Brain microvascular endothelial cell (primary cell): ENCODE measurements at regions not wholly inside any gene's neighbourhood (a gene's known extent, or its start where the extent isn't known, plus 50 kb on each side); places are given as distances from the start of the nearest gene placed in this dataset.
A peak's percentile ranks its signal among the peaks of the same experiment; 100 is the strongest.
"Not testable (repeated sequence)": the region's sequence is repeated elsewhere in the genome, so short reads cannot be mapped to it uniquely, and the experiment has no call there.

Experiments
- DNase-seq: peaks from one replicate; pipeline ENCODE4 v3.0.0-alpha.2; 2020
- H3K27ac ChIP-seq: fragments of 250-450 bp; sonication (Bioruptor Pico); 2 replicates; pipeline ENCODE4 v1.5.1; 2020; ENCODE audit warnings: mild to moderate bottlenecking, moderate library complexity
- H3K27me3 ChIP-seq: fragments of 250-450 bp; sonication (Bioruptor Pico); replicated peaks from 2 replicates; pipeline ENCODE4 v1.5.1; 2020; ENCODE audit warnings: mild to moderate bottlenecking
- H3K36me3 ChIP-seq: fragments of 250-450 bp; sonication (Bioruptor Pico); replicated peaks from 2 replicates; pipeline ENCODE4 v1.5.1; 2020; ENCODE audit warnings: mild to moderate bottlenecking
- H3K4me3 ChIP-seq: 2 replicates; pipeline ENCODE4 v1.5.1; 2011; ENCODE audit warnings: low read depth, mild to moderate bottlenecking, control low read depth, low read length, moderate library complexity
- CTCF ChIP-seq: IDR thresholded peaks from 2 replicates; pipeline ENCODE4 v1.5.1; 2011; ENCODE audit warnings: low read depth, mild to moderate bottlenecking, moderate library complexity, low read length, control low read depth, inconsistent platforms; ENCODE audit errors: missing control alignments
- in situ Hi-C: cut with HindIII; loops from 2 replicates; pipeline ENCODE4 v1.10.0; 2017; ENCODE audit warnings: low sequenced_read_pairs, low pct_ligation_motif_present

GRCh38 chr5:125485771-125486170, 739.3 kb upstream of the ZNF608 start:
- peak overlapping the region; percentile 79 for H3K27ac ChIP-seq
- in situ Hi-C loops, result no loop called here

GRCh38 chr5:125486634-125487033, 740.2 kb upstream of the ZNF608 start:
- peak; percentile 46 for DNase-seq
- no peak for TF ChIP-seq CTCF
- Histone ChIP-seq H3K4me3 (no peak overlapping the region), H3K27me3 (no peaks in the 10 kb centered on the region), H3K27ac (no peak overlapping the region), H3K36me3 (no peaks in the 10 kb centered on the region)
- in situ Hi-C loops, result no loop called here

More at GRCh38 chr5:125485771-125486170, 739.3 kb upstream of the ZNF608 start:
- no peak overlapping the region for H3K4me3 ChIP-seq
- H3K27me3 ChIP-seq, result no peaks in the 10 kb centered on the region
- TF ChIP-seq CTCF, result no peak
- DNase-seq, result no peak
- H3K36me3 ChIP-seq, result no peaks in the 10 kb centered on the region

GRCh38 chr5:125487231-125487630, 740.8 kb upstream of the ZNF608 start:
- H3K27ac ChIP-seq, result no peak overlapping the region
- in situ Hi-C loops, result no loop called here
- no peak for TF ChIP-seq CTCF

GRCh38 chr5:125487652-125488051, 741.2 kb upstream of the ZNF608 start:
- H3K27ac ChIP-seq, H3K27me3 ChIP-seq, in situ Hi-C loops, DNase-seq, H3K4me3 ChIP-seq, H3K36me3 ChIP-seq: not testable (repeated sequence)

More at GRCh38 chr5:125487231-125487630, 740.8 kb upstream of the ZNF608 start:
- H3K36me3 ChIP-seq, result no peaks in the 10 kb centered on the region
- DNase-seq, result no peak
- no peaks in the 10 kb centered on the region for H3K27me3 ChIP-seq
- H3K4me3 ChIP-seq, result no peak overlapping the region

GRCh38 chr5:125489146-125489545, 742.7 kb upstream of the ZNF608 start:
- Histone ChIP-seq H3K36me3 (no peaks in the 10 kb centered on the region), H3K27me3 (no peaks in the 10 kb centered on the region), H3K27ac (no peak overlapping the region), H3K4me3 (no peak overlapping the region)
- in situ Hi-C loops, result no loop called here
- TF ChIP-seq CTCF, result no peak
- DNase-seq, result no peak

DNA sequence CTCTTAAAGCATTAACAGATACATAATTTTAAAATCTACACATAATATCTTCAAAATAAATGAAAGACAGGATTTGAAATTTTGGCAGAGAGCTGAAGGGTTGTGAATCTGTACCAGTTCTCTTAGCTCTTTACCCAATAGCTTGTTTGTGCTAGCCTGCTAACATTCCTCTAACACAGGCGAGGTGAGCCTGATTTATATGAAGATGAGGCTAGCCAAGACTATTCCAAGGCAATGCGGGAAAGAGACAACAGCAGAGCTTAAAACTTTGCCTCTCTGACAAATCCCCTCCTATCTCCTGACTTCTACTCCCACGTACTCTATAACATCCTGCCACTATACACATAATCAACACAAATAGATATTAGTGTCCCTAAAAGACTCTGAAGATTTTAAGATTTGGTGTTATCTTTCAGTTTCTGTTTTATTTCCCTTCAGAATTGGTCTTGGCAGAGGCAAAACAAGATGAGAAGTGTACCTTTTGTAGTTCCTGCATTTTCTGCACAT, 745.6 kb upstream of the ZNF608 start:
- TF ChIP-seq CTCF, result no peak
- H3K27ac ChIP-seq, result no peak overlapping the region
- in situ Hi-C loops, result no loop called here
- H3K4me3 ChIP-seq, result no peak overlapping the region
- no peak for DNase-seq
- H3K27me3 ChIP-seq, result no peaks in the 10 kb centered on the region
- H3K36me3 ChIP-seq, result no peaks in the 10 kb centered on the region
